ENCODE measurements at regions not wholly inside any gene's neighbourhood (a gene's known extent, or its start where the extent isn't known, plus 50 kb on each side); places are given as distances from the start of the nearest gene placed in this dataset.
"Not testable (repeated sequence)": the region's sequence is repeated elsewhere in the genome, so short reads cannot be mapped to it uniquely, and the experiment has no call there.

GRCh38 chr2:107751936-107752335 is 74.8 kb upstream of the RGPD4 start:
- Histone ChIP-seq H3K4me1 (no peaks in the 10 kb centered on the region), H3K27me3 (no peaks in the 10 kb centered on the region), H3K9me3 (no peaks in the 10 kb centered on the region), H3K27ac (no peak overlapping the region), H3K4me3 (no peak overlapping the region), H3K36me3 (no peaks in the 10 kb centered on the region)
- intact Hi-C loops (cut with DNase I; ENCODE audit: low total_unique reads) = no loop called here
- no peak for DNase-seq
- TF ChIP-seq, protein P1, sequence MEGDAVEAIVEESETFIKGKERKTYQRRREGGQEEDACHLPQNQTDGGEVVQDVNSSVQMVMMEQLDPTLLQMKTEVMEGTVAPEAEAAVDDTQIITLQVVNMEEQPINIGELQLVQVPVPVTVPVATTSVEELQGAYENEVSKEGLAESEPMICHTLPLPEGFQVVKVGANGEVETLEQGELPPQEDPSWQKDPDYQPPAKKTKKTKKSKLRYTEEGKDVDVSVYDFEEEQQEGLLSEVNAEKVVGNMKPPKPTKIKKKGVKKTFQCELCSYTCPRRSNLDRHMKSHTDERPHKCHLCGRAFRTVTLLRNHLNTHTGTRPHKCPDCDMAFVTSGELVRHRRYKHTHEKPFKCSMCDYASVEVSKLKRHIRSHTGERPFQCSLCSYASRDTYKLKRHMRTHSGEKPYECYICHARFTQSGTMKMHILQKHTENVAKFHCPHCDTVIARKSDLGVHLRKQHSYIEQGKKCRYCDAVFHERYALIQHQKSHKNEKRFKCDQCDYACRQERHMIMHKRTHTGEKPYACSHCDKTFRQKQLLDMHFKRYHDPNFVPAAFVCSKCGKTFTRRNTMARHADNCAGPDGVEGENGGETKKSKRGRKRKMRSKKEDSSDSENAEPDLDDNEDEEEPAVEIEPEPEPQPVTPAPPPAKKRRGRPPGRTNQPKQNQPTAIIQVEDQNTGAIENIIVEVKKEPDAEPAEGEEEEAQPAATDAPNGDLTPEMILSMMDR (IDR thresholded peaks at IDR 0.05) = no peak
- no peak for TF ChIP-seq POLR2A (IDR thresholded peaks at IDR 0.05)

DNA sequence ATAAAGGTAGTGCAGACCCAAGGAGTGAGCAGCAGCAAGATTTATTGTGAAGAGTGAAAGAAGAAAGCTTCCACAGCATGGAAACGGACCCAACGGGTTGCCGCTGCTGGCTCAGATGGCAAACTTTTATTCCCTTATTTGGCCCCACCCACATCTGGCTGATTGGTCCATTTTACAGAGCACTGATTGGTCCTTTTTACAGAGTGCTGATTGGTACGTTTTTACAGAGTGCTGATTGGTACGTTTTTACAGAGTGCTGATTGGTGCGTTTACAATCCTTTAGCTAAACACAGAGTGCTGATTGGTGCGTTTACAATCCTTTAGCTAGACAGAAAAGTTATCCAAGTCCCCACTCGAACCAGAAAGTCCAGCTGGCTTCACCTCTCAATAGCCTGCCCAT is 72.9 kb upstream of the RGPD4 start:
- H3K36me3 ChIP-seq; H3K27me3 ChIP-seq; H3K9me3 ChIP-seq; intact Hi-C loops (cut with DNase I; ENCODE audit: low total_unique reads); DNase-seq; H3K4me3 ChIP-seq; H3K27ac ChIP-seq; H3K4me1 ChIP-seq: not testable (repeated sequence)

DNA sequence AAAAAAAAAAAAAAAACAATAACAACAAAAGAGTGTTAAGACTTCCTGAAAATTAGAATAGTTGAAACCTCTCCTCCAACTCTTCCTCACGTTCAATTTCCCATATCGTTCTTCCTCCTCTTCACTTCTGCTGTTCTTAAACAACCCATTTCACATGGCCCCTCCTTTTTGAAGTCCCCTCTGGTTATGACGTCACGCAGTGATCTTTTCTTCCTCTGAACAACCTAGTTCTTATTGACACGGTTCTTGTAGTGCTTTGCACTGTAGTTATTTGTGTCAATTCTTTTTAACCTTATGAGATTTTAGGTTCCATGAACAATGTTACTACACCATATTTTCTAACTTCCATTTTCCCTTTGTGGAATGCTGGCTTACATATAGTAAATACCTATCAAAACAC is 69.5 kb upstream of the RGPD4 start:
- Histone ChIP-seq H3K9me3 (no peaks in the 10 kb centered on the region), H3K4me1 (no peaks in the 10 kb centered on the region), H3K4me3 (no peak overlapping the region), H3K27ac (no peak overlapping the region), H3K36me3 (no peaks in the 10 kb centered on the region), H3K27me3 (no peaks in the 10 kb centered on the region)
- no peak for TF ChIP-seq POLR2A (IDR thresholded peaks at IDR 0.05)
- TF ChIP-seq, protein P1 (IDR thresholded peaks at IDR 0.05) = no peak
- intact Hi-C loops (cut with DNase I; ENCODE audit: low total_unique reads) = no loop called here
- no peak for DNase-seq

DNA sequence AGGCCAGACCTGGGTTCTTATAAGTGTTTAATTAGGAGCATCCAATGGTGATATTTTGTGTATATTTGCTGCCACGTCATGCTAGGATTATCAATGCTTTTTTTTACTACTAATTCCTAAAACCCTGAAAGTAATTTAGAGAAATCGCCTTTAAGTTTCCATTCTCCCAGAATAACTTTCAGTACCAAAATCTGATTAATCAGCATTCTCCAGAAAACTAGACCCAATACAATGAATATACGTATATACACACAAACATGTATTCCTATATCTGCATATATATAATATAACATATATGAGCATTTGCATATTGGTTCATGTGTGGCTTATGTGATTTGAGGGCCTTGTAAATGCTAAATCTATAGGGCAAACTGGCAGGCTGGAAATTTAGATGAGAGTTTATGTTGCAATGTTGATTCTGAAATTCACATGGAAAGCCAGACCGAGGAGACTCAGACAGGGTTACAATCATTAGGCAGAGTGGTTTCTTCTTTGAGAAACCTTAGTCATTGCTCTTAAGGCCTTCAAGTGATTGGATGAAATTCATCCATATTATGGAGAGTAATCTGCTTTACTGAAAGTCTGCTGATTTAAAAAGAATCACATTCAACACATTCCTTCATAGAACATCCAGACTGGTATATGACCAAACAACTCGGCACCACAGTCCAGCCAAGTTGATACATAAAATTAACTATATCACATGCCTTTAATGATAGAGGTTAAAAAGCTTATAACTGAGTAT is 65.9 kb upstream of the RGPD4 start:
- intact Hi-C loops (cut with DNase I; ENCODE audit: low total_unique reads) = no loop called here
- DNase-seq = no peak
- Histone ChIP-seq H3K9me3 (no peaks in the 10 kb centered on the region), H3K27ac (no peak overlapping the region), H3K4me1 (no peaks in the 10 kb centered on the region), H3K4me3 (no peak overlapping the region), H3K36me3 (no peaks in the 10 kb centered on the region), H3K27me3 (no peaks in the 10 kb centered on the region)
- TF ChIP-seq POLR2A (IDR thresholded peaks at IDR 0.05) = no peak
- TF ChIP-seq, protein P1 (IDR thresholded peaks at IDR 0.05) = no peak

- intact Hi-C loops (cut with DNase I; ENCODE audit: low total_unique reads) = no loop called here
- Histone ChIP-seq H3K27ac (no peak overlapping the region), H3K4me3 (no peak overlapping the region), H3K36me3 (no peaks in the 10 kb centered on the region), H3K27me3 (peaks cover 0 to 4% of the 10 kb centered on the region in 2 donors), H3K9me3 (no peaks in the 10 kb centered on the region), H3K4me1 (no peaks in the 10 kb centered on the region)
- TF ChIP-seq, protein P1 (IDR thresholded peaks at IDR 0.05) = no peak
- TF ChIP-seq POLR2A (IDR thresholded peaks at IDR 0.05) = no peak
- DNase-seq = no peak
Measured at GRCh38 chr2:107772353-107772752, 54.3 kb upstream of the RGPD4 start.

DNA sequence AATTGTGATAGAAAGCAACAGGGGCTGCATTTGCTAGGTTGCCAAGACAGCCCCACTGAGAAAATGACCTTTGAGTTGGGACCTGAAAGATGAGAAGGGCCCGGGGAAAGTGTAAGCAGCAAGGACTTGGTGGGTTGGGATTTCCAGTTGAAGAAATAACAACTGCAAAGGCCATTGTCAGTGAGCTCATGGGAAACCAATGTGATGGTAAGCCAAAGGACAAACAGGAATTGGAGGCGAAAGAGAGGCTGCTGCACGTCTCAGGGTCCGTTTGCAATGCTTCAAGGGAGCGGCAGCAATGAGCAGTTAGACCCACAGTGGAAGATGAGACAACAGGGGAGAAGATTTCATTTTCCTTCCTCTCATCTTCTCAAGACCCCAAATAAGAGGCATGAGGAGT is 51.5 kb upstream of the RGPD4 start:
- H3K27me3 ChIP-seq = peaks cover 0 to 4% of the 10 kb centered on the region in 2 donors
- intact Hi-C loops (cut with DNase I; ENCODE audit: low total_unique reads) = no loop called here
- DNase-seq = no peak
- H3K4me1 ChIP-seq = no peaks in the 10 kb centered on the region
- H3K9me3 ChIP-seq = no peaks in the 10 kb centered on the region
- H3K36me3 ChIP-seq = no peaks in the 10 kb centered on the region
- TF ChIP-seq, protein P1 (IDR thresholded peaks at IDR 0.05) = no peak
- TF ChIP-seq POLR2A (IDR thresholded peaks at IDR 0.05) = no peak
- no peak overlapping the region for H3K4me3 ChIP-seq
- H3K27ac ChIP-seq = no peak overlapping the region

Data from uterus (tissue), 3 donors.